HK-2 (cell line): ENCODE measurements at regions not wholly inside any gene's neighbourhood (a gene's known extent, or its start where the extent isn't known, plus 50 kb on each side); places are given as distances from the start of the nearest gene placed in this dataset.

ENCODE experiments used
- DNase-seq: peaks from one replicate; pipeline ENCODE4 v3.0.0-alpha.2; 2018; ENCODE audit not compliant: unreplicated experiment

DNA sequence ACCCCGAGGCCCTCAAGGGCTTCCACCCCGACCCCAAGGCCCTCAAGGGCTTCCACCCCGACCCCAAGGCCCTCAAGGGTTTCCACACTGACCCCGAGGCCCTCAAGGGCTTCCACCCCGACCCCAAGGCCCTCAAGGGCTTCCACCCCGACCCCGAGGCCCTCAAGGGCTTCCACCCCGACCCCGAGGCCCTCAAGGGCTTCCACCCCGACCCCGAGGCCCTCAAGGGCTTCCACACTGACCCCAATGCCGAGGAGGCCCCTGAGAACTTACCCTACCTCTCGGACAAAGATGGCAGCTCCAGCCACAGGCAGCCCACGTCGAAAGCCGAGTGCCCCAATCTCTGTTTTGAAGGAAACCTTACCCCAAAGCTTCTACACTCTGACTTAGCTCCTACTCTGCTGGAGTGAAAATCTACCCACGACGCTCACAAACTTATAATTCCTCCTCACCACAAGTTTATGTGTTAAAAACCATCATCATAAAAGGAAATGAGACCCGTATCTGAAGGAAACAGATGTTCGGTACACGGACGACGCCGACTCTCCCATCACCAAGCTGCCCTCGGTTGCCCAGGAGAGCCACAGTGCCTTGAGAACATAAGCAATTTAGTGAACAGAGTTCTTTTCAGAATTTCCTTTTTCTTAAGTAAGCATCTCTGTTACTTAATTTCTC is 61.2 kb upstream of the RPH3AL start:
- no peak for DNase-seq

DNA sequence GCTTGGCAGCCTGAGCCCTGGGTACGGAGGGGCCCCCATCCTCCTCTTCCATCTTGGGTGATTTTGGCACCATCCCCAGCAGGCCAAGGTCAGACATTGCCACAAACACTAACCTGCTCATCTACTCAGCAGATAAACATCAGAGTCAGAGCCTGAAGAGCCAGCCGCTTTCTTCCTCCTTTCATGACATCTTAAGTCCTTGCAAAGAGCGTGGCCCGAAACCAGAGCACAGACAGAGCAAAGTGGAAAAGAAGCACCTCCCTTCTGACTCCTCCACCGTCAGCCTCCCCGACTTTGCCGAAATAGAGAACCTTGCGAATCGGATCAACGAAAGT is 60.4 kb upstream of the RPH3AL start:
- no peak for DNase-seq

DNA sequence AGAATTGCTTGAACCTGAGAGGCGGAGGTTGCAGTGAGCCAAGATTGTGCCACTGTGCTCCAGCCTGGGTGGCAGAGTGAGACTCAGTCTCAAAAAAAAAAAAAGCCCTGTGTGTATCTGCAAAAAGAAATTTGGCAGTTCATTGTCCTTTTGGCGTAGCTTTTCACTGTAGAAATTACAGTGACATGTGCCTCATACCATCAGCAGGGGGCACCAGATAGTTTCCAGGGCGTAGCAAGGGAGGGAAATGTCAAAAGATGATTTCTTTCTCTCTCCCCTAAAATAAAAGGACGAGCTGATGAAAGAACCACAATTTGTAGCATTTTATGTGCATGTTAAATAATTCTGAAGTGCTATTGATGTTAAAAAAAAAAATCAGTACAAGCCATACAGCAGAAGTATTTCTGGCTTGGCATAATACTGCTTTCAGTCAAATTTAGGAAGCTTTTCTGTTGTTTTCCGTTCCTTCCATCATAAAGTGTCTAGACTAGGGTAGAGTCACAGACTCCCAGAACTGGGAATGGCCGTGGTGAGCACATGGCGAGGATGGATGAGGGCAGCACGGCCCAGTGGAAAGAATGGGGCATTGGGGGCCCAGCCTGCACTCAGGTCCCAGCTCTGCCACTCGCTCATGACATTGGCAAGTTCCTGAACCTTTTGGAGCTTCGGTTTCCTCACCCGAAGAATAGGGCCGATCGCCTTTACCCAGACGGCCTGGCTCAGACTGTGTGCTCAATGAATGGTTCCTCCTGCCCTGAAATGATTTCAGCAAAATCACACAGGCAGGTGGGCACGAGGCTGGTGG is 59.8 kb upstream of the RPH3AL start:
- DNase-seq, result peak; percentile 33

DNA sequence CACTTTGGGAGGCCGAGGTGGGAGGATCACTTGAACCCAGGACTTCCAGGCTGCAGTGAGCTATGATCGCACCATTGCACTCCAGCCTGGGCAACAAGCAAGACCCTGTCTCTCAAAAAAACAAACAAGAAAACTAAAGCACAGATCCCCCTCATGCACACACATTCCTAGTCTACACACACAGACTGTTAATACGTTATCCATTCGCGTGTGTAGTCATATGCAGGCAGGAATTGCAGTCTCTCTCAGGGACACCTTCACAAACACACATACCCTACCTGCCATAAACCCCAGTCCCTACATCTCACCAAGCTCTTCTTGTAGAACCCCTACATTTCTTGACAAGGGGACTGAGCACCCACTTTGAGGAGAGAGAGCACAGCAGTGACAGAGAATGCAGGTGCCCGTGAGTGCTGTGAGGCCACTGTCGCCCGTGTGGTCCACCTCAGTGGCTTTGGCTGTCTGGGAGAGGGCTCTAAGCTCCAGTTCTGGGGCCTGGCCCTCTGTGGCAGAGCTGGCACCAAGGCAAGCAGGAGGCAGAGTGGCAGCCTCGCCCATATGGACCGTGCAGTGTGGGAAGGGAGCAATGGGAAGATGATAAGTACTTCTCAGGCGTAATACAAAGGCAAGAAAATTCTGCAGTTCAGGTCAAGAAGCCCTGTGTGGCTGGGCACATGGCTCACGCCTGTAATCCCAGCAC is 59.0 kb upstream of the RPH3AL start:
- peak; percentile 16 for DNase-seq

DNA sequence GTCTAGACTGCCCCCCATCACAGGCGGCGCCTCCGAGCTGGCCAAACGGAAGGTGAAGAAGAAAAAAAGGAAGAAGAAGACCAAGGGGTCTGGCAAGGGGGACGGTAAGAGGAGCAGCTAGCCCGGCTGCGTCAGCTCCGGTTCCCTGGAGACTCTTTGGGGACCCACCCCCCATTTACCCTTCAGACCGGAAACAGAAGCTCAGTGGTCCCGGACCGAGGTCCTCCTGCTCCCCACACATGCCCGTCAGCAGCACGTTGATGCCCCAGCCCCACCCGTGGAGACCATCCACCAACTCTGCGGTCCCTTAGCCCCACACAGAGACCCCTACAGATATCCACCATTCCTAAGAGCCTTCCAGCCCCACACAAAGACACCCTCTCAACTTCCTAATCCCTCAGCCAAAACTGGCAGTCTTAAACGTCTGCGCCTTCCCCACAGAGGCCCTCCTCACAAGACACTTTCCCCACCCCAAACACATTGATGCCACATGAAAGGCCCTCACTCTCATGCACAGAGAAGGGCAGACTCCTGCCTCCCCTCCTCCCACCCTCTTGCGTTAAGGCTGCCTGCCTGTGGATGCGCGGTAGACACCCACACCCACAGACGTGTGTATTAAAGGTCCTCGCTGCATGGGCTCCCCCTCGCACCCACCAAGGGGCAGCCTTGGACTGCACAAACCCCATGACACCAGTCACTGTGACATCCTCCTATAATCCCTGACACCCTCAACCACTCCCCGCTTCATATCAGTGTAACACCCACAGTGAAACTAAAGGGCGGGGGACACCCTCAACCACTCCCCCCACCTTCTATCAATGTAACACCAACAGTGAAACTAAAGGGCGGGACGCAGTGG is 58.2 kb upstream of the RPH3AL start:
- peak; percentile 22 for DNase-seq

DNA sequence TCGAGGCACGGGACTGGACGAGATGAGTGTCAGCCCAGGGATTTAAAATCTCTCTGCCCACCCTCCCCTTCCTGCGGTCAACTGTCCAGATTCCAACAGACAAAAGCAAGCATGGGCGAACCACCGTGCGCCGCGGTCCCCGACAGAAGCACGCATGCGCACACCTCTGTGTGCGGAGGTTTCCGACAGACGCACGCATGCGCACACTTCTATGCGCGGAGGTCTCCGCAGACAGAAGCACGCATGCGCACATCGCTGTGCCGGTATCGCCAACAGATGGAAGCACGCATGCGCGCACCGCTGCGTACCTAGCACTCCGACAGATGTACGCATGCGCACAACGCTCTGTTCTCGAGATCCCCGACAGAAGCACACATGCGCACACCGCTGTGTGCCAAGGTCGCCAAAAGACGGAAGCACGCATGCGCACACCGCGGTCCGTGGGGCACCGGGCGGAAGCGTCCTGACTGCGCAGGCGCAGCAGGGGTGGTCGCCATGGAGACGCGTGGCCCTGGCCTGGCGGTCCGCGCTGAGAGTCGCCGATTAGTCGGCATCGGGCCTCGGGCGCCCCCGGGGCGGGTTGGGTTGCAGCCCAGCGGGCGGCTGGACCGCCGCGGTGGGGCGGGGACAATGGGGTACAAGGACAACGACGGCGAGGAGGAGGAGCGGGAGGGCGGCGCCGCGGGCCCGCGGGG is 57.4 kb upstream of the RPH3AL start:
- DNase-seq, result peak; percentile 100

DNA sequence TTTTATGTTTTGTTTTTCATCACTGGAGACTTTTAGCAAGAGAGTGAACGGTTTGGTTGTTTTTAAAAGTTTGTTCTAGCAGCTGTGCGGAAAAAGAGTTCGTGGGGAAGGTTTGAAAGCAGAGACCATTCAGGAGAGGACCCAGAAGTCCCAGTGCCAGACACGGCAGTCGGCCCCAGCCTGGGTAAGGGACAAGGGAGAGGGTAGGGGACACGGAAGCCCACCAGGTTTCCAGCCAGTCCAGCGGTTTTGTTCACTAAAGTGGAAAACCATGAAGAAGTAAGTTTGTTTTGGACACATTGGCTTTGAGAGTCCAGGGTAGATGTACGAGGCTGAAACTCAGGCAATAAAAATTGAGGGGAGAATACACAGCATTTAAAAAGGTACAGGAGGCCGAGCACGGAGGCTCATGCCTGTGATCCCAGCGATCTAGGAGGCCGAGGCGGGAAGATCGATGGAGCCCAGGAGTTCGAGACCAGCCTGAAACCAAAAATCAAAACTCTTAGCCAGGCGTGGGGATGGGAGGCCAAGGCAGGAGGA is 56.8 kb upstream of the RPH3AL start:
- no peak for DNase-seq

DNA sequence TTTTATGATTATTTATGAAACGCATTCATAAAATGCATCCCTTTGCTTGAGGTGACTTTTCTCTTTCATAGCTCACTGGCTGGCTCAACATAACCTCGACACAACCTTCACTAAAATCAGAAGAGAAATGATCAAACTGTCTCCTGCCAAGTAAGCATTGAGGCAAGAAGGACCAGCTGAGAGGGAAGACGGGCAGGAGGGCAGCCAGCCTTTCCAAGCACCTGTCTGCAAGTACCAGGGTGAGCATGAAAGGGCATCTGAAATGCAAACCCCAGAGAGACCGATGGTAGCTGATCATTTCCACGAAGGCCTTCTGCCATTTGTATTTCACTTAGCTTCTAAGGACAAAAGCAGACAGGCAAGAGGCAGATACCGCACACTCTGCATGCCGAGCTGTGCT is 52.1 kb upstream of the RPH3AL start:
- no peak for DNase-seq
